CD14-positive monocyte (primary cell): ENCODE measurements at regions not wholly inside any gene's neighbourhood (a gene's known extent, or its start where the extent isn't known, plus 50 kb on each side); places are given as distances from the start of the nearest gene placed in this dataset.

ENCODE experiments used
- DNase-seq, 3 donors: peaks; one replicate each; pipeline ENCODE4 v3.0.0-alpha.2; 2011 to 2022
- H2AFZ ChIP-seq: 2 replicates; pipeline ENCODE4 v1.6.0; 2012; ENCODE audit warnings: mild to moderate bottlenecking, low read depth, low read length, inconsistent platforms; ENCODE audit not compliant: insufficient read depth, poor library complexity, severe bottlenecking
- H3K27ac ChIP-seq, 2 donors: 1 replicate in 1 of 2; 2 replicates in 1 of 2; pipeline ENCODE4 v1.5.1; 2012 to 2013; ENCODE audit warnings: low read length in 2 of 2, control low read depth in 1 of 2, inconsistent platforms in 1 of 2, low read depth in 1 of 2, mild to moderate bottlenecking in 1 of 2
- H3K27me3 ChIP-seq, 2 donors: one replicate each; pipeline versions ENCODE4 v1.6.0 to v1.6.1; 2011 to 2013; ENCODE audit warnings: low read length in 2 of 2; ENCODE audit not compliant: control insufficient read depth in 2 of 2, insufficient read depth in 2 of 2
- H3K36me3 ChIP-seq, 2 donors: replicated peaks in 1 of 2; 1 replicate in 1 of 2; 2 replicates in 1 of 2; pipeline versions ENCODE4 v1.5.1 to v1.6.1; 2012 to 2013; ENCODE audit warnings: low read length in 2 of 2, control low read depth in 1 of 2, inconsistent platforms in 1 of 2, mild to moderate bottlenecking in 1 of 2; ENCODE audit not compliant: insufficient read depth in 2 of 2, control insufficient read depth in 1 of 2
- H3K4me1 ChIP-seq, 2 donors: 1 replicate in 1 of 2; 2 replicates in 1 of 2; pipeline versions ENCODE4 v1.5.1 to v1.6.1; 2012 to 2013; ENCODE audit warnings: low read length in 2 of 2, control low read depth in 1 of 2, inconsistent platforms in 1 of 2, mild to moderate bottlenecking in 1 of 2, moderate library complexity in 1 of 2; ENCODE audit not compliant: insufficient read depth in 2 of 2, control insufficient read depth in 1 of 2
- H3K4me2 ChIP-seq: replicated peaks from 2 replicates; pipeline ENCODE3; 2012; ENCODE audit warnings: low read length, moderate library complexity, mild to moderate bottlenecking; ENCODE audit not compliant: poor library complexity, severe bottlenecking; ENCODE audit errors: extremely low read depth
- H3K4me3 ChIP-seq, 3 experiments: fragments of 200-600 bp in 1 of 3; sonication (generic) in 1 of 3; replicated peaks in 1 of 3; 1 replicate in 2 of 3; 2 replicates in 1 of 3; pipeline ENCODE4 v1.5.1; 2011 to 2013; ENCODE audit warnings: low read length in 3 of 3, mild to moderate bottlenecking in 3 of 3, control low read depth in 2 of 3, low read depth in 2 of 3, inconsistent platforms in 1 of 3, moderate library complexity in 1 of 3
- H3K79me2 ChIP-seq: 2 replicates; pipeline ENCODE4 v1.6.0; 2012; ENCODE audit warnings: mild to moderate bottlenecking, control low read depth, inconsistent platforms, low read length, moderate library complexity; ENCODE audit not compliant: insufficient read depth
- H3K9ac ChIP-seq: 2 replicates; pipeline ENCODE4 v1.6.0; 2017; ENCODE audit warnings: low read length, mild to moderate bottlenecking; ENCODE audit not compliant: insufficient read depth, poor library complexity, severe bottlenecking
- H3K9me3 ChIP-seq, 2 donors: replicated peaks in 1 of 2; 1 replicate in 1 of 2; 2 replicates in 1 of 2; pipeline versions ENCODE4 v1.5.1 to v1.6.1; 2012 to 2013; ENCODE audit warnings: low read length in 2 of 2, control low read depth in 1 of 2; ENCODE audit not compliant: control insufficient read depth in 1 of 2, insufficient read depth in 1 of 2
- H4K20me1 ChIP-seq: 2 replicates; pipeline ENCODE4 v1.6.0; 2012; ENCODE audit warnings: mild to moderate bottlenecking, low read length, control low read depth, moderate library complexity; ENCODE audit not compliant: insufficient read depth
- H3K27ac Mint-ChIP-seq, 7 donors: one replicate each; pipeline ENCODE4 v1.8.0; 2020; ENCODE audit warnings: mild to moderate bottlenecking in 7 of 7, mixed read lengths in 7 of 7, moderate library complexity in 6 of 7, inconsistent platforms in 2 of 7
- H3K27me3 Mint-ChIP-seq, 3 donors: one replicate each; pipeline ENCODE4 v1.8.0; 2021 to 2022; ENCODE audit warnings: low read depth in 3 of 3, mild to moderate bottlenecking in 3 of 3, mixed read lengths in 3 of 3, moderate library complexity in 3 of 3, inconsistent platforms in 1 of 3
- H3K36me3 Mint-ChIP-seq, 2 donors: one replicate each; pipeline ENCODE4 v1.8.0; 2020; ENCODE audit warnings: mixed read lengths in 2 of 2, inconsistent platforms in 1 of 2, mild to moderate bottlenecking in 1 of 2
- H3K4me1 Mint-ChIP-seq: one replicate; pipeline ENCODE4 v1.8.0; 2020; ENCODE audit warnings: mild to moderate bottlenecking, mixed read lengths
- H3K4me3 Mint-ChIP-seq, 2 donors: one replicate each; pipeline ENCODE4 v1.8.0; 2020; ENCODE audit warnings: mild to moderate bottlenecking in 2 of 2, mixed read lengths in 2 of 2, moderate library complexity in 1 of 2
- H3K9me3 Mint-ChIP-seq, 7 donors: one replicate each; pipeline ENCODE4 v1.8.0; 2020 to 2022; ENCODE audit warnings: mixed read lengths in 7 of 7, mild to moderate bottlenecking in 6 of 7, moderate library complexity in 6 of 7, inconsistent platforms in 2 of 7
- CTCF ChIP-seq: fragments of 200-600 bp; IDR thresholded peaks from one replicate; pipeline ENCODE4 v1.8.0; 2022; ENCODE audit warnings: antibody characterized with exemption, mild to moderate bottlenecking
- WGBS: methylation state at CpG from one replicate; pipeline ENCODE4 v1.1.5; 2013; ENCODE audit warnings: missing lambda C conversion rate; ENCODE audit not compliant: insufficient coverage; 5-methylcytosine and 5-hydroxymethylcytosine counted together
- intact Hi-C, 2 donors: fragments of 100-400 bp; cut with micrococcal nuclease; formaldehyde crosslinking; loops; one replicate each; pipeline versions ENCODE4 v1.15.0 to v1.15.1; 2023

DNA sequence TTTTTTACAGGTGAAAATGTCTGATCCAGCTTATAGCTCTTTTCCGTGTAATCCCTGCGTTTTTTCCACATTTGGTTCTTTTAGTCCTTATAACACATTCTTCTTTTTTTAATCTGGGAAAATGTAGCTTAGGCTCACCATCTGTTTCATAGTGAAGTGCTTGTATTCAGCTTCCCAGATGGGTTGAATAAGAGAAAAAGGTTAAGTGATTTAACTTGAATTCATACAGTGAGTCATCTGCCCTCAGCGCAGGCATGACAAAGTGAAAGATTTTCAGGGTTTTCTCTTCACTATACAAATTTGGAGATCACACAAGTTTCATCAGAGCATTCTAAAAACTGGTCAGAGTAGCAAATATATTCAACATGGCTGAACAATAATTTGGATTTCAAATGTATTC lies 224.8 kb downstream of the SPRY2 start:
- no CpG with 5 or more reads among the region's 3 CpGs for WGBS

DNA sequence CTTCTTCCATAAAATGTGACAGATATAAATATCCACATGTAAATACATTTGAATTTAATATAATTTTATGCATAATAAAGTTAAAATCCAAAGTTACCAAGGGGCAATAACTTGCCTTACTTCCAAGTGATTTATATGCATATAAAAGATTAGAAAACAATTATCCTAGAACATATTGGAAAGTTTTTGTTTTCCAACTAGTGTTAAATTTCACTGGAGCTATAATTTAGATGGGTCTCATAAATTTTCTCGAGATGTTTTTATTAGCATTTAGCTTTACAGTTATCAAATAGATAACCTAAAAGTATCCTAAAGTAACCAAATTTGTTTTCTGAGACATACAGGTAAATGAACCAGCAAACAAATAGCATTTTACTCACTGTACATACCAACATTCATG lies 225.3 kb downstream of the SPRY2 start:
- Mint-ChIP-seq H3K9me3 (peaks cover 0 to 3% (median 0%) of the 10 kb centered on the region in 7 donors), H3K27ac (no peak overlapping the region), H3K4me3 (no peak overlapping the region), H3K27me3 (no peaks in the 10 kb centered on the region), H3K4me1 (no peaks in the 10 kb centered on the region), H3K36me3 (no peaks in the 10 kb centered on the region)
- H3K27me3 ChIP-seq, result no peaks in the 10 kb centered on the region
- no peaks in the 10 kb centered on the region for H3K9me3 ChIP-seq
- H2AFZ ChIP-seq, result no peak overlapping the region
- no peaks in the 10 kb centered on the region for H3K4me1 ChIP-seq
- TF ChIP-seq CTCF, result no peak
- no CpG with 5 or more reads among the region's 1 CpG for WGBS
- H3K36me3 ChIP-seq, result no peaks in the 10 kb centered on the region
- H3K9ac ChIP-seq, result no peak overlapping the region
- intact Hi-C loops, result no loop called here
- DNase-seq, result no peak
- no peaks in the 10 kb centered on the region for H3K79me2 ChIP-seq
- H3K27ac ChIP-seq, result no peak overlapping the region
- H4K20me1 ChIP-seq, result no peaks in the 10 kb centered on the region
- no peak overlapping the region for H3K4me3 ChIP-seq
- no peak overlapping the region for H3K4me2 ChIP-seq

More for the DNA sequence above, 224.8 kb downstream of the SPRY2 start:
- Mint-ChIP-seq H3K4me3 (no peak overlapping the region), H3K4me1 (no peaks in the 10 kb centered on the region), H3K27me3 (no peaks in the 10 kb centered on the region), H3K36me3 (no peaks in the 10 kb centered on the region), H3K9me3 (peaks cover 0 to 3% (median 0%) of the 10 kb centered on the region in 7 donors), H3K27ac (no peak overlapping the region)
- H3K9me3 ChIP-seq, result no peaks in the 10 kb centered on the region
- no peak for TF ChIP-seq CTCF
- no peak overlapping the region for H2AFZ ChIP-seq
- H3K27ac ChIP-seq, result no peak overlapping the region
- H3K79me2 ChIP-seq, result no peaks in the 10 kb centered on the region
- intact Hi-C loops, result no loop called here
- no peak overlapping the region for H3K9ac ChIP-seq
- no peaks in the 10 kb centered on the region for H3K4me1 ChIP-seq
- H4K20me1 ChIP-seq, result no peaks in the 10 kb centered on the region
- no peaks in the 10 kb centered on the region for H3K36me3 ChIP-seq
- no peak for DNase-seq
- H3K4me3 ChIP-seq, result no peak overlapping the region
- H3K4me2 ChIP-seq, result no peak overlapping the region
- H3K27me3 ChIP-seq, result no peaks in the 10 kb centered on the region
